CD14-positive monocyte (primary cell): ENCODE measurements at regions not wholly inside any gene's neighbourhood (a gene's known extent, or its start where the extent isn't known, plus 50 kb on each side); places are given as distances from the start of the nearest gene placed in this dataset.

Source experiments
- DNase-seq, 3 donors: peaks; one replicate each; pipeline ENCODE4 v3.0.0-alpha.2; 2011 to 2022
- H2AFZ ChIP-seq: 2 replicates; pipeline ENCODE4 v1.6.0; 2012; ENCODE audit warnings: mild to moderate bottlenecking, low read depth, low read length, inconsistent platforms; ENCODE audit not compliant: insufficient read depth, poor library complexity, severe bottlenecking
- H3K27ac ChIP-seq, 2 donors: 1 replicate in 1 of 2; 2 replicates in 1 of 2; pipeline ENCODE4 v1.5.1; 2012 to 2013; ENCODE audit warnings: low read length in 2 of 2, control low read depth in 1 of 2, inconsistent platforms in 1 of 2, low read depth in 1 of 2, mild to moderate bottlenecking in 1 of 2
- H3K27me3 ChIP-seq, 2 donors: one replicate each; pipeline versions ENCODE4 v1.6.0 to v1.6.1; 2011 to 2013; ENCODE audit warnings: low read length in 2 of 2; ENCODE audit not compliant: control insufficient read depth in 2 of 2, insufficient read depth in 2 of 2
- H3K36me3 ChIP-seq, 2 donors: replicated peaks in 1 of 2; 1 replicate in 1 of 2; 2 replicates in 1 of 2; pipeline versions ENCODE4 v1.5.1 to v1.6.1; 2012 to 2013; ENCODE audit warnings: low read length in 2 of 2, control low read depth in 1 of 2, inconsistent platforms in 1 of 2, mild to moderate bottlenecking in 1 of 2; ENCODE audit not compliant: insufficient read depth in 2 of 2, control insufficient read depth in 1 of 2
- H3K4me1 ChIP-seq, 2 donors: 1 replicate in 1 of 2; 2 replicates in 1 of 2; pipeline versions ENCODE4 v1.5.1 to v1.6.1; 2012 to 2013; ENCODE audit warnings: low read length in 2 of 2, control low read depth in 1 of 2, inconsistent platforms in 1 of 2, mild to moderate bottlenecking in 1 of 2, moderate library complexity in 1 of 2; ENCODE audit not compliant: insufficient read depth in 2 of 2, control insufficient read depth in 1 of 2
- H3K4me2 ChIP-seq: replicated peaks from 2 replicates; pipeline ENCODE3; 2012; ENCODE audit warnings: low read length, moderate library complexity, mild to moderate bottlenecking; ENCODE audit not compliant: poor library complexity, severe bottlenecking; ENCODE audit errors: extremely low read depth
- H3K4me3 ChIP-seq, 3 experiments: fragments of 200-600 bp in 1 of 3; sonication (generic) in 1 of 3; replicated peaks in 1 of 3; 1 replicate in 2 of 3; 2 replicates in 1 of 3; pipeline ENCODE4 v1.5.1; 2011 to 2013; ENCODE audit warnings: low read length in 3 of 3, mild to moderate bottlenecking in 3 of 3, control low read depth in 2 of 3, low read depth in 2 of 3, inconsistent platforms in 1 of 3, moderate library complexity in 1 of 3
- H3K79me2 ChIP-seq: 2 replicates; pipeline ENCODE4 v1.6.0; 2012; ENCODE audit warnings: mild to moderate bottlenecking, control low read depth, inconsistent platforms, low read length, moderate library complexity; ENCODE audit not compliant: insufficient read depth
- H3K9ac ChIP-seq: 2 replicates; pipeline ENCODE4 v1.6.0; 2017; ENCODE audit warnings: low read length, mild to moderate bottlenecking; ENCODE audit not compliant: insufficient read depth, poor library complexity, severe bottlenecking
- H3K9me3 ChIP-seq, 2 donors: replicated peaks in 1 of 2; 1 replicate in 1 of 2; 2 replicates in 1 of 2; pipeline versions ENCODE4 v1.5.1 to v1.6.1; 2012 to 2013; ENCODE audit warnings: low read length in 2 of 2, control low read depth in 1 of 2; ENCODE audit not compliant: control insufficient read depth in 1 of 2, insufficient read depth in 1 of 2
- H4K20me1 ChIP-seq: 2 replicates; pipeline ENCODE4 v1.6.0; 2012; ENCODE audit warnings: mild to moderate bottlenecking, low read length, control low read depth, moderate library complexity; ENCODE audit not compliant: insufficient read depth
- H3K27ac Mint-ChIP-seq, 7 donors: one replicate each; pipeline ENCODE4 v1.8.0; 2020; ENCODE audit warnings: mild to moderate bottlenecking in 7 of 7, mixed read lengths in 7 of 7, moderate library complexity in 6 of 7, inconsistent platforms in 2 of 7
- H3K27me3 Mint-ChIP-seq, 3 donors: one replicate each; pipeline ENCODE4 v1.8.0; 2021 to 2022; ENCODE audit warnings: low read depth in 3 of 3, mild to moderate bottlenecking in 3 of 3, mixed read lengths in 3 of 3, moderate library complexity in 3 of 3, inconsistent platforms in 1 of 3
- H3K36me3 Mint-ChIP-seq, 2 donors: one replicate each; pipeline ENCODE4 v1.8.0; 2020; ENCODE audit warnings: mixed read lengths in 2 of 2, inconsistent platforms in 1 of 2, mild to moderate bottlenecking in 1 of 2
- H3K4me1 Mint-ChIP-seq: one replicate; pipeline ENCODE4 v1.8.0; 2020; ENCODE audit warnings: mild to moderate bottlenecking, mixed read lengths
- H3K4me3 Mint-ChIP-seq, 2 donors: one replicate each; pipeline ENCODE4 v1.8.0; 2020; ENCODE audit warnings: mild to moderate bottlenecking in 2 of 2, mixed read lengths in 2 of 2, moderate library complexity in 1 of 2
- H3K9me3 Mint-ChIP-seq, 7 donors: one replicate each; pipeline ENCODE4 v1.8.0; 2020 to 2022; ENCODE audit warnings: mixed read lengths in 7 of 7, mild to moderate bottlenecking in 6 of 7, moderate library complexity in 6 of 7, inconsistent platforms in 2 of 7
- CTCF ChIP-seq: fragments of 200-600 bp; IDR thresholded peaks from one replicate; pipeline ENCODE4 v1.8.0; 2022; ENCODE audit warnings: antibody characterized with exemption, mild to moderate bottlenecking
- WGBS: methylation state at CpG from one replicate; pipeline ENCODE4 v1.1.5; 2013; ENCODE audit warnings: missing lambda C conversion rate; ENCODE audit not compliant: insufficient coverage; 5-methylcytosine and 5-hydroxymethylcytosine counted together
- intact Hi-C, 2 donors: fragments of 100-400 bp; cut with micrococcal nuclease; formaldehyde crosslinking; loops; one replicate each; pipeline versions ENCODE4 v1.15.0 to v1.15.1; 2023

GRCh38 chr12:93072340-93072739, 143.2 kb upstream of the EEA1 start:
- no peaks in the 10 kb centered on the region for H3K4me1 Mint-ChIP-seq
- no peak for DNase-seq
- H3K36me3 Mint-ChIP-seq = no peaks in the 10 kb centered on the region
- WGBS = 81% methylated on average over 3 of the region's 4 CpGs
- Histone ChIP-seq H4K20me1 (no peaks in the 10 kb centered on the region), H3K9me3 (peaks cover 0 to 4% of the 10 kb centered on the region in 2 donors), H3K36me3 (no peaks in the 10 kb centered on the region), H2AFZ (no peak overlapping the region), H3K4me1 (no peaks in the 10 kb centered on the region), H3K27me3 (no peaks in the 10 kb centered on the region), H3K27ac (no peak overlapping the region), H3K4me2 (no peak overlapping the region), H3K4me3 (no peak overlapping the region), H3K9ac (no peak overlapping the region), H3K79me2 (no peaks in the 10 kb centered on the region)
- H3K27ac Mint-ChIP-seq = no peak overlapping the region
- intact Hi-C loops = no loop called here
- H3K9me3 Mint-ChIP-seq = peaks cover 1 to 17% (median 3%) of the 10 kb centered on the region in 7 donors
- H3K4me3 Mint-ChIP-seq = no peak overlapping the region
- no peak for TF ChIP-seq CTCF
- peaks cover 1 to 10% (median 4%) of the 10 kb centered on the region in 3 donors for H3K27me3 Mint-ChIP-seq

- Histone ChIP-seq H3K36me3 (no peaks in the 10 kb centered on the region), H3K9ac (no peak overlapping the region), H3K9me3 (peaks cover 0 to 4% of the 10 kb centered on the region in 2 donors), H3K4me1 (no peaks in the 10 kb centered on the region), H3K79me2 (no peaks in the 10 kb centered on the region), H3K4me2 (no peak overlapping the region), H3K27me3 (no peaks in the 10 kb centered on the region), H4K20me1 (no peaks in the 10 kb centered on the region), H3K4me3 (no peak overlapping the region), H3K27ac (no peak overlapping the region), H2AFZ (no peak overlapping the region)
- Mint-ChIP-seq H3K36me3 (no peaks in the 10 kb centered on the region), H3K4me1 (no peaks in the 10 kb centered on the region), H3K9me3 (peaks cover 1 to 18% (median 3%) of the 10 kb centered on the region in 7 donors), H3K4me3 (no peak overlapping the region), H3K27me3 (peaks cover 0 to 5% (median 5%) of the 10 kb centered on the region in 3 donors), H3K27ac (no peak overlapping the region)
- DNase-seq = no peak
- TF ChIP-seq CTCF = no peak
- intact Hi-C loops = no loop called here
- 80% methylated on average over 1 of the region's 4 CpGs for WGBS
Measured at GRCh38 chr12:93073324-93073723, 144.2 kb upstream of the EEA1 start.
